ENCODE measurements at regions not wholly inside any gene's neighbourhood (a gene's known extent, or its start where the extent isn't known, plus 50 kb on each side); places are given as distances from the start of the nearest gene placed in this dataset.

DNA sequence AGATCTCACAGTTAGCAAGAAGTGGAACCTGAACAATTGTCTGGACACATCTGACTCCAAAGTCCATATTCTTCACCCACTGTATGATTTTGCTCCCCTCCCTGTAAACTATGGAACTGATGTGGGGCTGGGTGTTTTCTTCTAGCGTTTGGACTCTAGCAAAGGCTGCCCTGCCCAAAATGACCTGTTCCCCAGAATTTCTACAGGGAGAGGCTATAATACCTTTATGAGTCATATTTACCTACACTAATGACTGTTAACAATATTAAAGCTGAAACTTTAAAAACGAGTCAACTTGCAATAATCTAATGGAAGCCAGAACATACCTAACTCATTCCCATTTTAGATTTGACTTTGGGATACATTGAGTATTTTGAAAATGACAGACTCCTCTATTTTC lies 531.2 kb upstream of the CFAP20DC start:
- no peak for TF ChIP-seq ZNF274 (IDR thresholded peaks at IDR 0.05; ENCODE audit: low read depth, low read length)
- TF ChIP-seq SUZ12 (IDR thresholded peaks at IDR 0.05; ENCODE audit: extremely low read depth, insufficient read depth, insufficient read length), result no peak
- no peak for TF ChIP-seq YY1 (IDR thresholded peaks at IDR 0.05; ENCODE audit: insufficient read depth, insufficient read length)
